Natural killer cell (primary cell): ENCODE measurements at regions not wholly inside any gene's neighbourhood (a gene's known extent, or its start where the extent isn't known, plus 50 kb on each side); places are given as distances from the start of the nearest gene placed in this dataset.

Experiments
- ATAC-seq, 3 donors: fragments of 150-1000 bp in 2 of 3; fragments of 200-7000 bp in 1 of 3; cut with Tn5 transposase; 1 replicate in 1 of 3; 2 replicates in 2 of 3; pipeline ENCODE4 v1.10.0; 2021; ENCODE audit warnings: mild to moderate bottlenecking in 2 of 3, moderate library complexity in 2 of 3
- DNase-seq, 2 donors: peaks; one replicate each; pipeline versions ENCODE4 v3.0.0 to v3.0.0-alpha.2; 2013 to 2021; ENCODE audit warnings: mixed read lengths in 1 of 2
- H3K27ac ChIP-seq: one replicate; pipeline ENCODE4 v1.5.1; 2013; ENCODE audit warnings: mild to moderate bottlenecking, low read length
- H3K27me3 ChIP-seq: one replicate; pipeline ENCODE4 v1.6.1; 2013; ENCODE audit warnings: low read length; ENCODE audit not compliant: control insufficient read depth, insufficient read depth
- H3K36me3 ChIP-seq: one replicate; pipeline ENCODE4 v1.6.1; 2013; ENCODE audit warnings: low read length; ENCODE audit not compliant: control insufficient read depth, insufficient read depth
- H3K4me1 ChIP-seq: one replicate; pipeline ENCODE4 v1.6.1; 2013; ENCODE audit warnings: low read length; ENCODE audit not compliant: control insufficient read depth, insufficient read depth
- H3K4me3 ChIP-seq: one replicate; pipeline ENCODE4 v1.5.1; 2013; ENCODE audit warnings: low read length
- H3K9me3 ChIP-seq: one replicate; pipeline ENCODE4 v1.6.1; 2013; ENCODE audit warnings: low read length; ENCODE audit not compliant: control insufficient read depth, insufficient read depth
- H3K27ac Mint-ChIP-seq, 2 donors: one replicate each; pipeline ENCODE4 v1.8.0; 2022; ENCODE audit warnings: mild to moderate bottlenecking in 2 of 2, mixed read lengths in 2 of 2, moderate library complexity in 1 of 2
- H3K27me3 Mint-ChIP-seq, 2 donors: one replicate each; pipeline ENCODE4 v1.8.0; 2022; ENCODE audit warnings: low read depth in 2 of 2, mixed read lengths in 2 of 2
- H3K36me3 Mint-ChIP-seq: one replicate; pipeline ENCODE4 v1.8.0; 2022; ENCODE audit warnings: mixed read lengths
- H3K4me1 Mint-ChIP-seq, 2 donors: one replicate each; pipeline ENCODE4 v1.8.0; 2022; ENCODE audit warnings: mixed read lengths in 2 of 2
- H3K4me3 Mint-ChIP-seq: one replicate; pipeline ENCODE4 v1.8.0; 2022; ENCODE audit warnings: mild to moderate bottlenecking, moderate library complexity, mixed read lengths
- H3K9me3 Mint-ChIP-seq, 2 donors: one replicate each; pipeline ENCODE4 v1.8.0; 2022; ENCODE audit warnings: mixed read lengths in 2 of 2
- WGBS: methylation state at CpG from one replicate; pipeline ENCODE4 v1.1.7; 2013; ENCODE audit warnings: missing lambda C conversion rate; ENCODE audit not compliant: insufficient coverage; 5-methylcytosine and 5-hydroxymethylcytosine counted together
- intact Hi-C: fragments of 100-400 bp; cut with micrococcal nuclease; formaldehyde crosslinking; loops from one replicate; pipeline ENCODE4 v1.14.2; 2022
- TF ChIP-seq, protein P1 (sequence below): fragments of 200-600 bp; IDR thresholded peaks from one replicate; pipeline ENCODE4 v1.8.0; 2022; ENCODE audit warnings: antibody characterized with exemption

DNA sequence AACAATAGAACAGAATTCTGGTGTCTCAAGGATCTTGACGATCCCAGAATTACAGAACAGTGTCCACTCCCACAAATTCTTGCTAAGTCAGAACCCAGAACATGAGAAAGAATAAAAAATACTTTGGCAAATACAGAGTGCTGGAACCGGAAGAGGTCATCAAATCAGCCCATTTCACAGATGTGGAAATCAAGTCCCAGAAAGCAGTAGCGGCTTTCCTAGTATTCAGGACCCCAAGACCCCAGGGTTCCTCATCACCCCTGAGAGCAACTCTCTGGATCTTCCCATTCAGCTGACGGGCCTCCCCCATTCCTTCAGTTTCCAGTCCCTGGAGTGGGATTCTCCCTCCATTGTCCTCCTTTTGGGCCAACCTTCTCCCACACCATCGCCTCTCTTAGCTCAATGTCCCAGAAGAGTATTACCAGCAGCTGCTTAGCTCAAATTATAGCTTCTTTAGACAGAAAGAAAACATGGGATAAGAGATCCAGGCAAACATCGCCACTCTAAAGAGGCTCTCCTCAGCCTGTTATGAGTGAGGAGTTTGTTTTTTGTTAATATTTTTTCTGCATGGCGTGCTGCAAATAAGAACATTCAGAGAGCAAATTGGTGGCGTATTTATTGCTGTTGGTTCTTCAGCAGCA, 268.3 kb downstream of the MN1 start:
- Histone ChIP-seq H3K4me1 (no peaks in the 10 kb centered on the region), H3K9me3 (no peaks in the 10 kb centered on the region), H3K36me3 (no peaks in the 10 kb centered on the region), H3K27me3 (no peaks in the 10 kb centered on the region), H3K27ac (no peak overlapping the region), H3K4me3 (no peak overlapping the region)
- 80% methylated on average over 8 of the region's 8 CpGs for WGBS
- no peak for DNase-seq
- no peak overlapping the region for H3K4me3 Mint-ChIP-seq
- intact Hi-C loops, result no loop called here
- H3K27me3 Mint-ChIP-seq, result peaks cover 3 to 4% of the 10 kb centered on the region in 2 donors
- no peak overlapping the region for H3K27ac Mint-ChIP-seq
- ATAC-seq, result no peak
- TF ChIP-seq, protein P1, sequence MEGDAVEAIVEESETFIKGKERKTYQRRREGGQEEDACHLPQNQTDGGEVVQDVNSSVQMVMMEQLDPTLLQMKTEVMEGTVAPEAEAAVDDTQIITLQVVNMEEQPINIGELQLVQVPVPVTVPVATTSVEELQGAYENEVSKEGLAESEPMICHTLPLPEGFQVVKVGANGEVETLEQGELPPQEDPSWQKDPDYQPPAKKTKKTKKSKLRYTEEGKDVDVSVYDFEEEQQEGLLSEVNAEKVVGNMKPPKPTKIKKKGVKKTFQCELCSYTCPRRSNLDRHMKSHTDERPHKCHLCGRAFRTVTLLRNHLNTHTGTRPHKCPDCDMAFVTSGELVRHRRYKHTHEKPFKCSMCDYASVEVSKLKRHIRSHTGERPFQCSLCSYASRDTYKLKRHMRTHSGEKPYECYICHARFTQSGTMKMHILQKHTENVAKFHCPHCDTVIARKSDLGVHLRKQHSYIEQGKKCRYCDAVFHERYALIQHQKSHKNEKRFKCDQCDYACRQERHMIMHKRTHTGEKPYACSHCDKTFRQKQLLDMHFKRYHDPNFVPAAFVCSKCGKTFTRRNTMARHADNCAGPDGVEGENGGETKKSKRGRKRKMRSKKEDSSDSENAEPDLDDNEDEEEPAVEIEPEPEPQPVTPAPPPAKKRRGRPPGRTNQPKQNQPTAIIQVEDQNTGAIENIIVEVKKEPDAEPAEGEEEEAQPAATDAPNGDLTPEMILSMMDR, result no peak
- no peaks in the 10 kb centered on the region for H3K4me1 Mint-ChIP-seq
- no peaks in the 10 kb centered on the region for H3K9me3 Mint-ChIP-seq
- no peaks in the 10 kb centered on the region for H3K36me3 Mint-ChIP-seq

DNA sequence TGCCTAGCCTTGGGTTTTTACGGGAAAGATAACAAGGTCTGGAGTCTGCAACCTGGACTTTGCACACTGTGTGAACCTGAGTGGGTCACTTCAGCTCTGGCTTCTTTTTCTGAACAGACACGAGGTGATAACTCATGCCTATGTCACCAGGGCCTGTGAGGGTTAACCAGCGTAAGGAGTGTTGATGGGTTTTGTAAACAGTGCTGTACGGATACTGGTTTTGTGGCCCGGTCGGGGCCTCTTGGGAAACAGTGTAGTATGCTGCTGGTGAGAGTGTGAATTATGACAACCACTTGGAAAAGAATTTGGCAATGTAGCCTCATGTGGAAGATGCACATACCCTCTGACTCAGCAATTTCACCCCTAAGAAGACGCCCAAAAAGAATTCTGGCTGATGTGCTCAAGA, 266.8 kb downstream of the MN1 start:
- Mint-ChIP-seq H3K9me3 (no peaks in the 10 kb centered on the region), H3K27ac (no peak overlapping the region), H3K27me3 (peaks cover 0 to 4% of the 10 kb centered on the region in 2 donors), H3K4me1 (no peaks in the 10 kb centered on the region), H3K4me3 (no peak overlapping the region), H3K36me3 (no peaks in the 10 kb centered on the region)
- Histone ChIP-seq H3K4me3 (no peak overlapping the region), H3K27me3 (no peaks in the 10 kb centered on the region), H3K27ac (no peak overlapping the region), H3K36me3 (no peaks in the 10 kb centered on the region), H3K4me1 (no peaks in the 10 kb centered on the region), H3K9me3 (no peaks in the 10 kb centered on the region)
- intact Hi-C loops, result no loop called here
- TF ChIP-seq, protein P1, result no peak
- DNase-seq, result no peak
- ATAC-seq, result no peak
- 82% methylated on average over 7 of the region's 7 CpGs for WGBS

DNA sequence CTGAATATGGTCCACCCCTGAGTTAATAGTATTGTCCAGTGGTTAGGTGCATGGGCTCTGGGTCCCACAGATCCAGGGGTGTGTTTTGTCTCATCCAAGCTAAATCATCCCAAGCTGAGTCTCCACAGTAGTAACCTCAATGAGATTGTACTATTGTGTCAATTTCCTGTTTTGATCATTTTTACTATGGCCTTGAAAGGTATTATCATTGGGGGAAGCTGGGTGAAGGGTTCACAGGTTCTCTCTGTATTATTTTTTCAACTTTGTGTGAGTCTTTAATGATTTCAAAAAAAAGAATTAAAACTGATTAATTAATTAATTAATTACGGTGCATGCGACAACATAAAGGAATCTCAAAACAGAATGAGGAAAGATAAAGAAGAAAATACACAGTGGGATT, 266.1 kb downstream of the MN1 start:
- Histone ChIP-seq H3K4me1 (no peaks in the 10 kb centered on the region), H3K27ac (no peak overlapping the region), H3K4me3 (no peak overlapping the region), H3K9me3 (no peaks in the 10 kb centered on the region), H3K27me3 (no peaks in the 10 kb centered on the region), H3K36me3 (no peaks in the 10 kb centered on the region)
- Mint-ChIP-seq H3K4me1 (no peaks in the 10 kb centered on the region), H3K9me3 (no peaks in the 10 kb centered on the region), H3K36me3 (no peaks in the 10 kb centered on the region), H3K27ac (no peak overlapping the region), H3K4me3 (no peak overlapping the region), H3K27me3 (peaks cover 0 to 4% of the 10 kb centered on the region in 2 donors)
- DNase-seq (no peak), ATAC-seq (no peak)
- intact Hi-C loops, result no loop called here
- WGBS, result no CpG with 5 or more reads among the region's 2 CpGs
- TF ChIP-seq, protein P1, result no peak

DNA sequence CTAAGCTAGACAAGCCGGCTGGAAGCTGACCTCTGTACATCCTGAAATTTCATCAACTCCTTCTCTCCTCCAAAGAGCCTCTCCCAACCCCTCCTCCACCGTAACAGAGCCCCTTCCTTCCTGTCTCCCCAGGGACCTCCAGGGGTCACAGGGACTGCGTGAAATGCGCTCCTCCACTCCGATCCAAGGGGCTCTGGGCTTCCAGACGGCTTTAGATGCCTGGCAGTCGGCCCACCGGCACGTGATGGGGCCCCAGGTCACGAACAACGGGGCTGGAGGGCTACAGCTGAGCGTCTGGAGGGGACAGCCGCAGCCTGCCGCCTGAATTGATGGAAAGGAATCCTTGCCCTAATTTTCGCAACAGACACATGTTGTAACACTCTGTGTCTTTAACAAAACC, 264.1 kb downstream of the MN1 start:
- H3K4me3 ChIP-seq, result no peak overlapping the region
- H3K4me1 Mint-ChIP-seq, result no peaks in the 10 kb centered on the region
- H3K9me3 Mint-ChIP-seq, result no peaks in the 10 kb centered on the region
- no peak for DNase-seq
- H3K27ac Mint-ChIP-seq, result no peak overlapping the region
- no peaks in the 10 kb centered on the region for H3K9me3 ChIP-seq
- H3K27me3 Mint-ChIP-seq, result peaks cover 0 to 4% of the 10 kb centered on the region in 2 donors
- no peaks in the 10 kb centered on the region for H3K4me1 ChIP-seq
- H3K4me3 Mint-ChIP-seq, result no peak overlapping the region
- no peaks in the 10 kb centered on the region for H3K36me3 Mint-ChIP-seq
- H3K27me3 ChIP-seq, result no peaks in the 10 kb centered on the region
- no peaks in the 10 kb centered on the region for H3K36me3 ChIP-seq
- intact Hi-C loops, result no loop called here
- TF ChIP-seq, protein P1, result no peak
- ATAC-seq, result no peak
- WGBS, result 61% methylated on average over 15 of the region's 15 CpGs
- no peak overlapping the region for H3K27ac ChIP-seq
